ENCODE measurements at regions not wholly inside any gene's neighbourhood (a gene's known extent, or its start where the extent isn't known, plus 50 kb on each side); places are given as distances from the start of the nearest gene placed in this dataset.
A peak's percentile ranks its signal among the peaks of the same experiment; 100 is the strongest.

DNA sequence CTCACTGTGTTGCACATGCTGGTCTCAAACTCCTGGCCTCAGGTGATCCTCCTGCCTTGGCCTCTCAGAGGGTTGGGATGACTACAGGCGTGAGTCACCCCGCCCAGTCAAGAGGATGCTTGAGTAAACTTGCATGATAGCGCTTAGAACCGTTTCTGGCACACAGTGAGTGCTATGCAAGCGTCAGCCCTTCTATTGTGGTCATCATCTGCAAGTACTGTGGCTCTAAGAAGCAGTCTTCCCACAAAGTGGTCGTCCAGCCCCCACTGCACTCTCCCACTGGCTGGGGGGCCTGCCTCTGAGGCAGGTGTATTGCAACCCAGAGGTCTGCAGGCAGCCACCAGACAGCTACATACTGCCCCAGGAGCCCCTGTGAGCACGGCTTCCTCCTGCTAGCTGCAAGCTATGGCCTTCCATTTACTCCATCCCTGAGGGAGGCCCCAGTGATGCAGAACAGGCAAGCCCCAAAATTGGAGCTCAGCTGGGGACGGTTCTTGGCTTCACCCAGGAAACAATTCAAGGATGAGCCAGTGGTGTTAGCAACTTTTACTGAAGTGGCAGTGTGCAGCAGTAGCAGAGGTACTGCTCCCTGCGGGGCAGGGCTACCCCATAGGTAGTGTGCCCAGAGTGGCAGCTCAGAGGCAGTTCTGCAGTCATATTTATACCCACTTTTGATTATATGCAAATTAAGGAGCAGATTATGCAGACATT is 95.4 kb downstream of the LSM3 start:
- Histone ChIP-seq H3K36me3 (ENCODE audit: low read depth) (no peaks in the 10 kb centered on the region), H3K4me1 (replicated peaks; ENCODE audit: insufficient read depth) (peaks cover 15% of the 10 kb centered on the region), H3K27ac (no peak overlapping the region), H3K9me3 (ENCODE audit: insufficient read depth, low read depth) (no peaks in the 10 kb centered on the region), H2AFZ (no peak overlapping the region), H3F3A (ENCODE audit: insufficient read depth, low read depth) (peaks cover 2% of the 10 kb centered on the region; the same call in 1 of the 2 replicates), H3K4me3 (no peak overlapping the region), H4K20me1 (ENCODE audit: insufficient read depth) (no peaks in the 10 kb centered on the region), H3K79me2 (ENCODE audit: low read depth) (no peaks in the 10 kb centered on the region), H3K9me2 (ENCODE audit: insufficient read depth) (no peaks in the 10 kb centered on the region), H3K27me3 (ENCODE audit: insufficient read depth, low read depth) (no peaks in the 10 kb centered on the region), H3K4me2 (no peak overlapping the region)
- no peak for DNase-seq
- ChIA-PET POLR2A (ENCODE audit: unreplicated experiment) (interaction anchor here (0.6 kb wide), 1 partner anchor 132 kb away, joined by 3 read pairs; no protein-coding TSS in a partner anchor), CTCF (no interaction called here)
- BruUV-seq (replicated peaks), result no TSS peak
- intact Hi-C loops (cut with micrococcal nuclease; ENCODE audit: unreplicated experiment), result no loop called here
- TF ChIP-seq, protein P1, sequence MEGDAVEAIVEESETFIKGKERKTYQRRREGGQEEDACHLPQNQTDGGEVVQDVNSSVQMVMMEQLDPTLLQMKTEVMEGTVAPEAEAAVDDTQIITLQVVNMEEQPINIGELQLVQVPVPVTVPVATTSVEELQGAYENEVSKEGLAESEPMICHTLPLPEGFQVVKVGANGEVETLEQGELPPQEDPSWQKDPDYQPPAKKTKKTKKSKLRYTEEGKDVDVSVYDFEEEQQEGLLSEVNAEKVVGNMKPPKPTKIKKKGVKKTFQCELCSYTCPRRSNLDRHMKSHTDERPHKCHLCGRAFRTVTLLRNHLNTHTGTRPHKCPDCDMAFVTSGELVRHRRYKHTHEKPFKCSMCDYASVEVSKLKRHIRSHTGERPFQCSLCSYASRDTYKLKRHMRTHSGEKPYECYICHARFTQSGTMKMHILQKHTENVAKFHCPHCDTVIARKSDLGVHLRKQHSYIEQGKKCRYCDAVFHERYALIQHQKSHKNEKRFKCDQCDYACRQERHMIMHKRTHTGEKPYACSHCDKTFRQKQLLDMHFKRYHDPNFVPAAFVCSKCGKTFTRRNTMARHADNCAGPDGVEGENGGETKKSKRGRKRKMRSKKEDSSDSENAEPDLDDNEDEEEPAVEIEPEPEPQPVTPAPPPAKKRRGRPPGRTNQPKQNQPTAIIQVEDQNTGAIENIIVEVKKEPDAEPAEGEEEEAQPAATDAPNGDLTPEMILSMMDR (conservative IDR thresholded peaks at IDR 0.05), result no peak
- TF ChIP-seq EZH2 (IDR thresholded peaks at IDR 0.05; ENCODE audit: low read depth), result no peak

DNA sequence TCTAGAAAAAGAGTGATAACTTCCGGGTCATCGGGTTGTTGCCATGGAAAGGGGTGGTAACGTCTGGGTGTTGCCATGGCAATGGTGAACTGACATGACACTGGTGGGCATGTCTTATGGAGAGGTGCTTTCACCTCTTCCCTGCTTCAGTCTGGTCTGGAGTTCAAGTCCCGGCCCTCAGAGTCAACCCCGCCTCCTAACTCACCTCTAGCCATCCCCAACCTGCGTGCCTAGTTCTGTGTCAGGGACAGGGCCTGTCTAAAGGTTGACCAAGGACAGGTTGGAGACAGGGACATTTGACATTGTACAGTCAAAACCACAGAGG is 96.0 kb downstream of the LSM3 start:
- H3K4me1 ChIP-seq (replicated peaks; ENCODE audit: insufficient read depth), result peaks cover 15% of the 10 kb centered on the region
- intact Hi-C loops (cut with micrococcal nuclease; ENCODE audit: unreplicated experiment), result no loop called here
- ChIA-PET POLR2A (ENCODE audit: unreplicated experiment) (interaction anchor here (0.6 kb wide), 1 partner anchor 131 kb away, joined by 3 read pairs; no protein-coding TSS in a partner anchor), CTCF (no interaction called here)
- no peaks in the 10 kb centered on the region for H3K9me2 ChIP-seq (ENCODE audit: insufficient read depth)
- H3K27ac ChIP-seq, result no peak overlapping the region
- H2AFZ ChIP-seq, result no peak overlapping the region
- no peak overlapping the region for H3K4me3 ChIP-seq
- H4K20me1 ChIP-seq (ENCODE audit: insufficient read depth), result no peaks in the 10 kb centered on the region
- no peaks in the 10 kb centered on the region for H3K36me3 ChIP-seq (ENCODE audit: low read depth)
- TF ChIP-seq, protein P1 (conservative IDR thresholded peaks at IDR 0.05), result no peak
- TF ChIP-seq EZH2 (IDR thresholded peaks at IDR 0.05; ENCODE audit: low read depth), result no peak
- no peaks in the 10 kb centered on the region for H3K27me3 ChIP-seq (ENCODE audit: insufficient read depth, low read depth)
- no TSS peak for BruUV-seq (replicated peaks)
- H3K4me2 ChIP-seq, result no peak overlapping the region
- peaks cover 4% of the 10 kb centered on the region; the same call in 1 of the 2 replicates for H3F3A ChIP-seq (ENCODE audit: insufficient read depth, low read depth)
- DNase-seq, result no peak
- no peaks in the 10 kb centered on the region for H3K79me2 ChIP-seq (ENCODE audit: low read depth)
- H3K9me3 ChIP-seq (ENCODE audit: insufficient read depth, low read depth), result no peaks in the 10 kb centered on the region

DNA sequence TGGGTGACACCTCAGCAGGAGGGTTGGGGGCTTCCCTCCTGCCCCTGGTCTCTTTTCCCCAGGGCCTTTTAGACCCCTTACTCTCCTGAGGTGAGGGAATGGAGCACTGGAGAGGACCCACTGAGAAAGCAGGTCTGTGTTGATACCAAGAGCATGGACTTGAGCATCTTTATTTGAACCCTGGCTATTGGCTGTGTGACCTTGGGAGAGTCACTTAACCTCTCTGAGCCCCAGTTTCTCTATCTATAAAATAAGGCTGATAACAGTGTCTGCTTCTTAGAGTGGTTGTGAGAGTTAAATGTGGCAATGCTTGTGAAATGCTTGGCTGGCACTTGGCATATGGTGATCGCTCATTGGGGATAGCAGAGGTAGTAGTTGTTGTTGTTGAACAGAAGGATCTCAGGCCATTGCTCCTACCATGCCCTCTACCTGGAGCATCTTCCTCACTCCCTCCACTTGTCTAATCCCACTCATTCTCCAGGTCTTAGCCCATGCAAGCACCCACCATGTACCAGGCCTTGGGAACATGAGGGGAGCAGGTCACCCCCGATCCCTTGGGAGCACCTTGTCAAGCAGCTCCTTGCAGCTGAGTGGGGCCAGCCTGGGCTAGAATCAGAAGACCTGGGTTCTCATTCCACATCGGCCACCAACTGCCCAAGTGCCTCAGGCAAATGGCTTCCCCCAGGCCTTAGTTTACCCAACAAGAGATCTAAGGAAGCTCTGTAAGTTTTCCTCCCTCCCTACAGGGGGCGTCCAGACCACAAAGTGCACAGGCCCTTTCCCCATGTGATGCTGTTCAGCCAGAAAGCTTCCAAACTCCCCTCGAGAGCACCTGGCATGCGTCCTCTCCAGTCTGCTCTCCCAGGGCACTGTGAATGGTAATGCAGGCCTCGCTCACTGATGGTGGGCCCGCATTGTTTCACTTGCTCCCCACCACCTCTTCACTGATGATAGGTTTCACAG is 96.7 kb downstream of the LSM3 start:
- no peak for TF ChIP-seq EZH2 (IDR thresholded peaks at IDR 0.05; ENCODE audit: low read depth)
- TF ChIP-seq, protein P1 (conservative IDR thresholded peaks at IDR 0.05), result peak; percentile 57
- Histone ChIP-seq H3K36me3 (ENCODE audit: low read depth) (no peaks in the 10 kb centered on the region), H4K20me1 (ENCODE audit: insufficient read depth) (no peaks in the 10 kb centered on the region), H3K27ac (no peak overlapping the region), H3K4me3 (no peak overlapping the region), H3K4me1 (replicated peaks; ENCODE audit: insufficient read depth) (peaks cover 20% of the 10 kb centered on the region), H3K9me3 (ENCODE audit: insufficient read depth, low read depth) (no peaks in the 10 kb centered on the region), H3K9me2 (ENCODE audit: insufficient read depth) (no peaks in the 10 kb centered on the region), H3K4me2 (no peak overlapping the region), H3F3A (ENCODE audit: insufficient read depth, low read depth) (peaks cover 11% of the 10 kb centered on the region; the same call in 1 of the 2 replicates), H3K79me2 (ENCODE audit: low read depth) (no peaks in the 10 kb centered on the region), H2AFZ (no peak overlapping the region), H3K27me3 (ENCODE audit: insufficient read depth, low read depth) (no peaks in the 10 kb centered on the region)
- intact Hi-C loops (cut with micrococcal nuclease; ENCODE audit: unreplicated experiment), result no loop called here
- no peak for DNase-seq
- POLR2A ChIA-PET (ENCODE audit: unreplicated experiment), result interaction anchor here (0.6 kb wide), 1 partner anchor 131 kb away, joined by 3 read pairs; no protein-coding TSS in a partner anchor
- BruUV-seq (replicated peaks), result no TSS peak
- CTCF ChIA-PET, result no interaction called here
